ENCODE measurements at regions not wholly inside any gene's neighbourhood (a gene's known extent, or its start where the extent isn't known, plus 50 kb on each side); places are given as distances from the start of the nearest gene placed in this dataset.

GRCh38 chr6:74283532-74283931 is 587.5 kb downstream of the CD109 start:
- no peak for TF ChIP-seq POLR2A (IDR thresholded peaks at IDR 0.05)
- no peak for TF ChIP-seq CTCF (IDR thresholded peaks at IDR 0.05)
- TF ChIP-seq EP300 (IDR thresholded peaks at IDR 0.05; ENCODE audit: low read depth): no peak
- no peak for TF ChIP-seq POLR2AphosphoS5 (IDR thresholded peaks at IDR 0.05)
- Histone ChIP-seq H3K9me3 (no peaks in the 10 kb centered on the region), H3K4me3 (no peak overlapping the region), H3K27me3 (no peaks in the 10 kb centered on the region), H3K36me3 (no peaks in the 10 kb centered on the region), H3K27ac (no peak overlapping the region), H3K4me1 (no peaks in the 10 kb centered on the region)
- in situ Hi-C loops (cut with MboI; ENCODE audit: low pct_ligation_motif_present in 1 of 4, low pct_unique_long_range_greater_than_20kb in 1 of 4, low sequenced_read_pairs in 3 of 4) (no loop called here), intact Hi-C loops (cut with DNase I; ENCODE audit: low total_unique reads) (no loop called here)
- WGBS, 2 donors (ENCODE audit: low coverage in 1 of 2): 30% methylated on average over 3 of the region's 3 CpGs
- DNase-seq: no peak

- 96 to 100% methylated on average over 1 to 13 of the region's 13 CpGs for WGBS, 2 donors (ENCODE audit: low coverage in 1 of 2)
- intact Hi-C loops (cut with DNase I; ENCODE audit: low total_unique reads) (no loop called here), in situ Hi-C loops (cut with MboI; ENCODE audit: low pct_ligation_motif_present in 1 of 4, low pct_unique_long_range_greater_than_20kb in 1 of 4, low sequenced_read_pairs in 3 of 4) (no loop called here)
- Histone ChIP-seq H3K36me3 (no peaks in the 10 kb centered on the region), H3K4me3 (no peak overlapping the region), H3K27ac (no peak overlapping the region), H3K27me3 (no peaks in the 10 kb centered on the region), H3K4me1 (peaks cover 0 to 6% (median 0%) of the 10 kb centered on the region in 4 donors), H3K9me3 (no peaks in the 10 kb centered on the region)
- DNase-seq: no peak
- TF ChIP-seq CTCF (IDR thresholded peaks at IDR 0.05) (no peak), POLR2A (IDR thresholded peaks at IDR 0.05) (no peak), EP300 (IDR thresholded peaks at IDR 0.05; ENCODE audit: low read depth) (no peak), POLR2AphosphoS5 (IDR thresholded peaks at IDR 0.05) (no peak)
Measured at GRCh38 chr6:74282143-74282689, 586.2 kb downstream of the CD109 start.

- DNase-seq: no peak
- Histone ChIP-seq H3K4me1 (peaks cover 0 to 6% (median 0%) of the 10 kb centered on the region in 4 donors), H3K27ac (no peak overlapping the region), H3K36me3 (no peaks in the 10 kb centered on the region), H3K27me3 (no peaks in the 10 kb centered on the region), H3K4me3 (no peak overlapping the region), H3K9me3 (no peaks in the 10 kb centered on the region)
- in situ Hi-C loops (cut with MboI; ENCODE audit: low pct_ligation_motif_present in 1 of 4, low pct_unique_long_range_greater_than_20kb in 1 of 4, low sequenced_read_pairs in 3 of 4): no loop called here
- intact Hi-C loops (cut with DNase I; ENCODE audit: low total_unique reads): no loop called here
- 66 to 74% methylated on average over 6 of the region's 6 CpGs for WGBS, 2 donors (ENCODE audit: low coverage in 1 of 2)
- no peak for TF ChIP-seq EP300 (IDR thresholded peaks at IDR 0.05; ENCODE audit: low read depth)
- TF ChIP-seq CTCF (IDR thresholded peaks at IDR 0.05): no peak
- no peak for TF ChIP-seq POLR2A (IDR thresholded peaks at IDR 0.05)
- TF ChIP-seq POLR2AphosphoS5 (IDR thresholded peaks at IDR 0.05): no peak
Measured at GRCh38 chr6:74280130-74280692, 584.2 kb downstream of the CD109 start.

- TF ChIP-seq EP300 (IDR thresholded peaks at IDR 0.05; ENCODE audit: low read depth) (no peak), CTCF (IDR thresholded peaks at IDR 0.05) (no peak), POLR2A (IDR thresholded peaks at IDR 0.05) (no peak), POLR2AphosphoS5 (IDR thresholded peaks at IDR 0.05) (no peak)
- Histone ChIP-seq H3K27me3 (no peaks in the 10 kb centered on the region), H3K9me3 (no peaks in the 10 kb centered on the region), H3K4me1 (peaks cover 0 to 6% (median 0%) of the 10 kb centered on the region in 4 donors), H3K27ac (no peak overlapping the region), H3K4me3 (no peak overlapping the region), H3K36me3 (no peaks in the 10 kb centered on the region)
- intact Hi-C loops (cut with DNase I; ENCODE audit: low total_unique reads) (no loop called here), in situ Hi-C loops (cut with MboI; ENCODE audit: low pct_ligation_motif_present in 1 of 4, low pct_unique_long_range_greater_than_20kb in 1 of 4, low sequenced_read_pairs in 3 of 4) (no loop called here)
- no peak for DNase-seq
- 62 to 77% methylated on average over 4 to 6 of the region's 6 CpGs for WGBS, 2 donors (ENCODE audit: low coverage in 1 of 2)
Measured at GRCh38 chr6:74277777-74278186, 581.8 kb downstream of the CD109 start.

All from transverse colon (tissue), 4 donors.